CD14-positive monocyte (primary cell): ENCODE measurements at regions not wholly inside any gene's neighbourhood (a gene's known extent, or its start where the extent isn't known, plus 50 kb on each side); places are given as distances from the start of the nearest gene placed in this dataset.

ENCODE experiments used
- DNase-seq, 3 donors: peaks; one replicate each; pipeline ENCODE4 v3.0.0-alpha.2; 2011 to 2022
- H2AFZ ChIP-seq: 2 replicates; pipeline ENCODE4 v1.6.0; 2012; ENCODE audit warnings: mild to moderate bottlenecking, low read depth, low read length, inconsistent platforms; ENCODE audit not compliant: insufficient read depth, poor library complexity, severe bottlenecking
- H3K27ac ChIP-seq, 2 donors: 1 replicate in 1 of 2; 2 replicates in 1 of 2; pipeline ENCODE4 v1.5.1; 2012 to 2013; ENCODE audit warnings: low read length in 2 of 2, control low read depth in 1 of 2, inconsistent platforms in 1 of 2, low read depth in 1 of 2, mild to moderate bottlenecking in 1 of 2
- H3K27me3 ChIP-seq, 2 donors: one replicate each; pipeline versions ENCODE4 v1.6.0 to v1.6.1; 2011 to 2013; ENCODE audit warnings: low read length in 2 of 2; ENCODE audit not compliant: control insufficient read depth in 2 of 2, insufficient read depth in 2 of 2
- H3K36me3 ChIP-seq, 2 donors: replicated peaks in 1 of 2; 1 replicate in 1 of 2; 2 replicates in 1 of 2; pipeline versions ENCODE4 v1.5.1 to v1.6.1; 2012 to 2013; ENCODE audit warnings: low read length in 2 of 2, control low read depth in 1 of 2, inconsistent platforms in 1 of 2, mild to moderate bottlenecking in 1 of 2; ENCODE audit not compliant: insufficient read depth in 2 of 2, control insufficient read depth in 1 of 2
- H3K4me1 ChIP-seq, 2 donors: 1 replicate in 1 of 2; 2 replicates in 1 of 2; pipeline versions ENCODE4 v1.5.1 to v1.6.1; 2012 to 2013; ENCODE audit warnings: low read length in 2 of 2, control low read depth in 1 of 2, inconsistent platforms in 1 of 2, mild to moderate bottlenecking in 1 of 2, moderate library complexity in 1 of 2; ENCODE audit not compliant: insufficient read depth in 2 of 2, control insufficient read depth in 1 of 2
- H3K4me2 ChIP-seq: replicated peaks from 2 replicates; pipeline ENCODE3; 2012; ENCODE audit warnings: low read length, moderate library complexity, mild to moderate bottlenecking; ENCODE audit not compliant: poor library complexity, severe bottlenecking; ENCODE audit errors: extremely low read depth
- H3K4me3 ChIP-seq, 3 experiments: fragments of 200-600 bp in 1 of 3; sonication (generic) in 1 of 3; replicated peaks in 1 of 3; 1 replicate in 2 of 3; 2 replicates in 1 of 3; pipeline ENCODE4 v1.5.1; 2011 to 2013; ENCODE audit warnings: low read length in 3 of 3, mild to moderate bottlenecking in 3 of 3, control low read depth in 2 of 3, low read depth in 2 of 3, inconsistent platforms in 1 of 3, moderate library complexity in 1 of 3
- H3K79me2 ChIP-seq: 2 replicates; pipeline ENCODE4 v1.6.0; 2012; ENCODE audit warnings: mild to moderate bottlenecking, control low read depth, inconsistent platforms, low read length, moderate library complexity; ENCODE audit not compliant: insufficient read depth
- H3K9ac ChIP-seq: 2 replicates; pipeline ENCODE4 v1.6.0; 2017; ENCODE audit warnings: low read length, mild to moderate bottlenecking; ENCODE audit not compliant: insufficient read depth, poor library complexity, severe bottlenecking
- H3K9me3 ChIP-seq, 2 donors: replicated peaks in 1 of 2; 1 replicate in 1 of 2; 2 replicates in 1 of 2; pipeline versions ENCODE4 v1.5.1 to v1.6.1; 2012 to 2013; ENCODE audit warnings: low read length in 2 of 2, control low read depth in 1 of 2; ENCODE audit not compliant: control insufficient read depth in 1 of 2, insufficient read depth in 1 of 2
- H4K20me1 ChIP-seq: 2 replicates; pipeline ENCODE4 v1.6.0; 2012; ENCODE audit warnings: mild to moderate bottlenecking, low read length, control low read depth, moderate library complexity; ENCODE audit not compliant: insufficient read depth
- H3K27ac Mint-ChIP-seq, 7 donors: one replicate each; pipeline ENCODE4 v1.8.0; 2020; ENCODE audit warnings: mild to moderate bottlenecking in 7 of 7, mixed read lengths in 7 of 7, moderate library complexity in 6 of 7, inconsistent platforms in 2 of 7
- H3K27me3 Mint-ChIP-seq, 3 donors: one replicate each; pipeline ENCODE4 v1.8.0; 2021 to 2022; ENCODE audit warnings: low read depth in 3 of 3, mild to moderate bottlenecking in 3 of 3, mixed read lengths in 3 of 3, moderate library complexity in 3 of 3, inconsistent platforms in 1 of 3
- H3K36me3 Mint-ChIP-seq, 2 donors: one replicate each; pipeline ENCODE4 v1.8.0; 2020; ENCODE audit warnings: mixed read lengths in 2 of 2, inconsistent platforms in 1 of 2, mild to moderate bottlenecking in 1 of 2
- H3K4me1 Mint-ChIP-seq: one replicate; pipeline ENCODE4 v1.8.0; 2020; ENCODE audit warnings: mild to moderate bottlenecking, mixed read lengths
- H3K4me3 Mint-ChIP-seq, 2 donors: one replicate each; pipeline ENCODE4 v1.8.0; 2020; ENCODE audit warnings: mild to moderate bottlenecking in 2 of 2, mixed read lengths in 2 of 2, moderate library complexity in 1 of 2
- H3K9me3 Mint-ChIP-seq, 7 donors: one replicate each; pipeline ENCODE4 v1.8.0; 2020 to 2022; ENCODE audit warnings: mixed read lengths in 7 of 7, mild to moderate bottlenecking in 6 of 7, moderate library complexity in 6 of 7, inconsistent platforms in 2 of 7
- CTCF ChIP-seq: fragments of 200-600 bp; IDR thresholded peaks from one replicate; pipeline ENCODE4 v1.8.0; 2022; ENCODE audit warnings: antibody characterized with exemption, mild to moderate bottlenecking
- WGBS: methylation state at CpG from one replicate; pipeline ENCODE4 v1.1.5; 2013; ENCODE audit warnings: missing lambda C conversion rate; ENCODE audit not compliant: insufficient coverage; 5-methylcytosine and 5-hydroxymethylcytosine counted together
- intact Hi-C, 2 donors: fragments of 100-400 bp; cut with micrococcal nuclease; formaldehyde crosslinking; loops; one replicate each; pipeline versions ENCODE4 v1.15.0 to v1.15.1; 2023

- Histone ChIP-seq H3K9me3 (peaks cover 0 to 7% of the 10 kb centered on the region in 2 donors), H3K4me1 (peaks cover 8 to 24% of the 10 kb centered on the region in 2 donors), H3K9ac (no peak overlapping the region), H3K27ac (no peak overlapping the region), H3K27me3 (no peaks in the 10 kb centered on the region), H3K4me2 (no peak overlapping the region), H3K4me3 (no peak overlapping the region), H3K36me3 (no peaks in the 10 kb centered on the region), H2AFZ (no peak overlapping the region), H4K20me1 (no peaks in the 10 kb centered on the region), H3K79me2 (no peaks in the 10 kb centered on the region)
- Mint-ChIP-seq H3K27me3 (peaks cover 0 to 2% (median 0%) of the 10 kb centered on the region in 3 donors), H3K36me3 (peaks cover 0 to 7% of the 10 kb centered on the region in 2 donors), H3K4me1 (peaks cover 32% of the 10 kb centered on the region), H3K9me3 (peaks cover 4 to 29% (median 14%) of the 10 kb centered on the region in 7 donors), H3K4me3 (no peak overlapping the region), H3K27ac (no peak overlapping the region)
- no peak for TF ChIP-seq CTCF
- intact Hi-C loops: no loop called here
- WGBS: no CpG with 5 or more reads among the region's 4 CpGs
- no peak for DNase-seq
Observed at GRCh38 chr5:35442885-35443639, 174.6 kb upstream of the SPEF2 start.

GRCh38 chr5:35440409-35440808 lies 177.3 kb upstream of the SPEF2 start:
- Histone ChIP-seq H3K4me1 (peaks cover 8 to 30% of the 10 kb centered on the region in 2 donors), H3K79me2 (no peaks in the 10 kb centered on the region), H3K27ac (no peak overlapping the region), H2AFZ (no peak overlapping the region), H3K9ac (no peak overlapping the region), H3K4me2 (no peak overlapping the region), H3K4me3 (no peak overlapping the region), H3K9me3 (peaks cover 0 to 4% of the 10 kb centered on the region in 2 donors), H3K27me3 (no peaks in the 10 kb centered on the region), H3K36me3 (no peaks in the 10 kb centered on the region), H4K20me1 (no peaks in the 10 kb centered on the region)
- no peak overlapping the region for H3K4me3 Mint-ChIP-seq
- H3K27ac Mint-ChIP-seq: no peak overlapping the region
- peaks cover 36% of the 10 kb centered on the region for H3K4me1 Mint-ChIP-seq
- H3K27me3 Mint-ChIP-seq: no peaks in the 10 kb centered on the region
- peaks cover 0 to 7% of the 10 kb centered on the region in 2 donors for H3K36me3 Mint-ChIP-seq
- peaks cover 4 to 20% (median 8%) of the 10 kb centered on the region in 7 donors for H3K9me3 Mint-ChIP-seq
- no peak for TF ChIP-seq CTCF
- no CpG with 5 or more reads among the region's 2 CpGs for WGBS
- intact Hi-C loops: no loop called here
- peak in 1 of 3 donors; percentile 17 for DNase-seq
